ENCODE measurements at regions not wholly inside any gene's neighbourhood (a gene's known extent, or its start where the extent isn't known, plus 50 kb on each side); places are given as distances from the start of the nearest gene placed in this dataset.

- TF ChIP-seq CTCF (IDR thresholded peaks at IDR 0.05; ENCODE audit: low read length) (no peak), EZH2 (IDR thresholded peaks at IDR 0.05; ENCODE audit: borderline replicate concordance, low read length) (no peak)
These were observed 1492.4 kb downstream of the AACS start for GRCh38 chr12:126557659-126558058.
